Sigmoid colon (tissue), 4 donors: ENCODE measurements at regions not wholly inside any gene's neighbourhood (a gene's known extent, or its start where the extent isn't known, plus 50 kb on each side); places are given as distances from the start of the nearest gene placed in this dataset.

Source experiments
- POLR2A ChIP-seq, 2 donors: fragments of 450-650 bp; IDR thresholded peaks; one replicate each; pipeline ENCODE4 v1.6.1; 2016; ENCODE audit warnings: antibody characterized with exemption in 2 of 2, mild to moderate bottlenecking in 2 of 2, moderate library complexity in 2 of 2
- POLR2AphosphoS5 ChIP-seq, 4 donors: sonication (generic); formaldehyde crosslinking; IDR thresholded peaks; one replicate each; pipeline ENCODE4 v1.6.1; 2017; ENCODE audit warnings: antibody characterized with exemption in 4 of 4
- TF ChIP-seq, protein P1 (sequence below), 4 experiments: fragments of 450-650 bp in 3 of 4; fragments of 200-600 bp in 1 of 4; IDR thresholded peaks; one replicate each; pipeline ENCODE4 v1.5.1; 2016 to 2019; ENCODE audit warnings: antibody characterized with exemption in 4 of 4, mild to moderate bottlenecking in 3 of 4, moderate library complexity in 2 of 4

GRCh38 chr5:162391833-162392232 lies 324.3 kb downstream of the GABRG2 start:
- TF ChIP-seq, protein P1, sequence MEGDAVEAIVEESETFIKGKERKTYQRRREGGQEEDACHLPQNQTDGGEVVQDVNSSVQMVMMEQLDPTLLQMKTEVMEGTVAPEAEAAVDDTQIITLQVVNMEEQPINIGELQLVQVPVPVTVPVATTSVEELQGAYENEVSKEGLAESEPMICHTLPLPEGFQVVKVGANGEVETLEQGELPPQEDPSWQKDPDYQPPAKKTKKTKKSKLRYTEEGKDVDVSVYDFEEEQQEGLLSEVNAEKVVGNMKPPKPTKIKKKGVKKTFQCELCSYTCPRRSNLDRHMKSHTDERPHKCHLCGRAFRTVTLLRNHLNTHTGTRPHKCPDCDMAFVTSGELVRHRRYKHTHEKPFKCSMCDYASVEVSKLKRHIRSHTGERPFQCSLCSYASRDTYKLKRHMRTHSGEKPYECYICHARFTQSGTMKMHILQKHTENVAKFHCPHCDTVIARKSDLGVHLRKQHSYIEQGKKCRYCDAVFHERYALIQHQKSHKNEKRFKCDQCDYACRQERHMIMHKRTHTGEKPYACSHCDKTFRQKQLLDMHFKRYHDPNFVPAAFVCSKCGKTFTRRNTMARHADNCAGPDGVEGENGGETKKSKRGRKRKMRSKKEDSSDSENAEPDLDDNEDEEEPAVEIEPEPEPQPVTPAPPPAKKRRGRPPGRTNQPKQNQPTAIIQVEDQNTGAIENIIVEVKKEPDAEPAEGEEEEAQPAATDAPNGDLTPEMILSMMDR (IDR thresholded peaks at IDR 0.05) = no peak
- TF ChIP-seq POLR2A (IDR thresholded peaks at IDR 0.05) = no peak
- no peak for TF ChIP-seq POLR2AphosphoS5 (IDR thresholded peaks at IDR 0.05)
